ENCODE measurements at regions not wholly inside any gene's neighbourhood (a gene's known extent, or its start where the extent isn't known, plus 50 kb on each side); places are given as distances from the start of the nearest gene placed in this dataset.

DNA sequence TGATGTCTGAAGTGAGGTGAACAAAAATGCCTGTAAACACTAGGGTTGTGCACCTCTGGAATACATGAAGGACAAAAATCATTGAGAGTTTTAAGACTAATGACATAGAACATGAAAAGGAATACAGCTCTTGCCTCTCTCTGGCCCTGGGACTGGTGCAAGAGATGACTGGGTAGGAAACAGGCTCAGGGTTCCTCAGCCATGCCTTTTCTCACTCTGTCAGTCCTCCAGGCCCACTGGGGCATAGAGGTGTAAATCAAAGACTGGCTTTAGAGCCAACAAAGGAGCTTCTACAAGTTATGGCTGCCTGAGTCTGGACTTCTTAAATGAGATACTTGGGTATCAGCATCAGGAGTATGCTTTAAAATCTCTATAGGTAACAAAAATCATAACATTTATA is 554.7 kb upstream of the KCNMB2 start:
- Histone ChIP-seq H3K9ac (replicated peaks in 1 of 4; ENCODE audit: extremely low read depth in 1 of 4, low read depth in 3 of 4, low read length in 3 of 4) (no peak overlapping the region), H3K27ac (ENCODE audit: low read depth, low read length) (no peak overlapping the region), H4K20me1 (replicated peaks in 1 of 2; ENCODE audit: control insufficient read depth in 1 of 2, insufficient read depth in 2 of 2, low read length in 2 of 2) (no peaks in the 10 kb centered on the region), H3K4me1 (replicated peaks in 1 of 4; ENCODE audit: control insufficient read depth in 3 of 4, insufficient read depth in 4 of 4, low read length in 3 of 4) (no peaks in the 10 kb centered on the region), H3K9me3 (ENCODE audit: insufficient read depth in 2 of 2, low read depth in 1 of 2, low read length in 1 of 2) (no peaks in the 10 kb centered on the region), H3K4me2 (ENCODE audit: insufficient read depth in 1 of 2, low read depth in 2 of 2, low read length in 2 of 2) (no peak overlapping the region), H2BK15ac (ENCODE audit: low read length) (no peak overlapping the region), H3K27me3 (replicated peaks in 1 of 4; ENCODE audit: control insufficient read depth in 3 of 4, extremely low read depth in 1 of 4, insufficient read depth in 3 of 4, low read length in 3 of 4) (no peaks in the 10 kb centered on the region), H2AFZ (ENCODE audit: low read length) (no peak overlapping the region), H3K4ac (replicated peaks; ENCODE audit: insufficient read length, low read depth, low read length) (no peak overlapping the region), H3K23me2 (ENCODE audit: low read depth, low read length) (no peaks in the 10 kb centered on the region), H2BK20ac (ENCODE audit: low read length) (no peak overlapping the region), H3K79me2 (ENCODE audit: control insufficient read depth in 1 of 2, insufficient read depth in 2 of 2, low read length in 2 of 2) (no peaks in the 10 kb centered on the region), H3K79me1 (ENCODE audit: low read depth, low read length) (no peaks in the 10 kb centered on the region), H3K36me3 (ENCODE audit: control insufficient read depth in 2 of 4, insufficient read depth in 4 of 4, low read length in 3 of 4) (no peaks in the 10 kb centered on the region), H4K91ac (replicated peaks; ENCODE audit: insufficient read length, low read length) (no peak overlapping the region), H3K4me3 (ENCODE audit: extremely low read depth in 1 of 4, insufficient read depth in 2 of 4, low read depth in 3 of 4, low read length in 4 of 4) (no peak overlapping the region), H3K56ac (replicated peaks; ENCODE audit: insufficient read length, low read depth, low read length) (no peak overlapping the region), H3K23ac (ENCODE audit: insufficient read length) (no peak overlapping the region), H2AK5ac (ENCODE audit: low read depth, low read length) (no peak overlapping the region), H4K8ac (ENCODE audit: extremely low read depth, insufficient read depth, low read length) (no peak overlapping the region), H3K18ac (ENCODE audit: extremely low read depth, low read length) (no peak overlapping the region), H4K5ac (ENCODE audit: insufficient read length, low read depth, low read length) (no peak overlapping the region), H2BK5ac (ENCODE audit: low read depth, low read length) (no peak overlapping the region), H2BK12ac (ENCODE audit: low read depth, low read length) (no peak overlapping the region), H3K14ac (ENCODE audit: insufficient read length) (no peak overlapping the region), H2BK120ac (replicated peaks; ENCODE audit: low read depth, low read length) (no peak overlapping the region)
- CTCF ChIA-PET (ENCODE audit: partially characterized antibody), result interaction anchor here (0.7 kb wide), 1 partner anchor 1982 kb away, joined by 3 read pairs; no protein-coding TSS in a partner anchor
- DNase-seq (ENCODE audit: low read depth in 1 of 2, low spot score in 2 of 2) (no peak), FAIRE-seq (no peak)
- POLR2A ChIA-PET (ENCODE audit: partially characterized antibody), result no interaction called here
- TF ChIP-seq TAF7 (optimal IDR thresholded peaks at IDR 0.05; ENCODE audit: borderline replicate concordance, low read depth, low read length), result no peak
- no peak for TF ChIP-seq TCF12 (IDR thresholded peaks at IDR 0.05; ENCODE audit: low read depth, low read length)
- TF ChIP-seq MAFK (IDR thresholded peaks at IDR 0.05; ENCODE audit: low read depth, low read length), result no peak
- no peak for TF ChIP-seq YY1 (IDR thresholded peaks at IDR 0.05; ENCODE audit: low read depth, low read length)
- no peak for TF ChIP-seq EP300 (IDR thresholded peaks at IDR 0.05; ENCODE audit: borderline replicate concordance in 1 of 2, low read depth in 2 of 2, low read length in 2 of 2)
- TF ChIP-seq TAF1 (IDR thresholded peaks at IDR 0.05; ENCODE audit: low read depth, low read length), result no peak
- TF ChIP-seq NANOG (IDR thresholded peaks at IDR 0.05; ENCODE audit: insufficient read depth, low read depth, low read length, poor library complexity, severe bottlenecking), result no peak
- no peak for TF ChIP-seq BACH1 (IDR thresholded peaks at IDR 0.05; ENCODE audit: low read length)
- no peak for TF ChIP-seq USF2 (IDR thresholded peaks at IDR 0.05; ENCODE audit: low read length)
- no peak for TF ChIP-seq TBP (IDR thresholded peaks at IDR 0.05; ENCODE audit: low read depth, low read length)
- no peak for TF ChIP-seq TEAD4 (IDR thresholded peaks at IDR 0.05; ENCODE audit: low read depth, low read length)
- no peak for TF ChIP-seq JUND (IDR thresholded peaks at IDR 0.05; ENCODE audit: low read length)
- no peak for TF ChIP-seq EZH2 (IDR thresholded peaks at IDR 0.05; ENCODE audit: low read depth, low read length, severe bottlenecking)
- TF ChIP-seq SUZ12 (IDR thresholded peaks at IDR 0.05; ENCODE audit: low read length), result no peak
- TF ChIP-seq KDM1A (IDR thresholded peaks at IDR 0.05; ENCODE audit: borderline replicate concordance, low read length), result no peak
